ENCODE measurements at regions not wholly inside any gene's neighbourhood (a gene's known extent, or its start where the extent isn't known, plus 50 kb on each side); places are given as distances from the start of the nearest gene placed in this dataset.

GRCh38 chr3:95926904-95927501 is 887.4 kb upstream of the EPHA6 start:
- no peaks in the 10 kb centered on the region for H3K9me1 ChIP-seq (ENCODE audit: control insufficient read depth, insufficient read depth, low read length)
- H2AFZ ChIP-seq (ENCODE audit: low read depth, low read length) = no peak overlapping the region
- FAIRE-seq = no peak
- DNase-seq (ENCODE audit: extremely low read depth in 1 of 4, low spot score in 3 of 4) = no peak
- no peaks in the 10 kb centered on the region for H3K27me3 ChIP-seq (ENCODE audit: control insufficient read depth in 2 of 2, insufficient read depth in 2 of 2, low read length in 2 of 2)
- no peak for ATAC-seq
- POLR2A ChIA-PET = no interaction called here
- H3K36me3 ChIP-seq (ENCODE audit: control insufficient read depth, insufficient read depth, low read length) = no peaks in the 10 kb centered on the region
- H3K79me2 ChIP-seq (ENCODE audit: control insufficient read depth, insufficient read depth, low read length) = no peaks in the 10 kb centered on the region
- no peak for TF ChIP-seq DDX20 (tag; IDR thresholded peaks at IDR 0.05; ENCODE audit: low read depth)
- no peak for TF ChIP-seq GABPA (tag; conservative IDR thresholded peaks at IDR 0.05; ENCODE audit: low read depth)
- TF ChIP-seq HNRNPUL1 (IDR thresholded peaks at IDR 0.05; ENCODE audit: low read length) = no peak
- TF ChIP-seq GTF2B (IDR thresholded peaks at IDR 0.05; ENCODE audit: extremely low read depth, insufficient read length) = no peak
- TF ChIP-seq NR3C1 (CRISPR knock-in tag; IDR thresholded peaks at IDR 0.05) = no peak
- no peak for TF ChIP-seq ZNF785 (CRISPR knock-in tag; IDR thresholded peaks at IDR 0.05)
- TF ChIP-seq THRAP3 (IDR thresholded peaks at IDR 0.05; ENCODE audit: borderline replicate concordance) = no peak
- no peak for TF ChIP-seq ZNF644 (tag; IDR thresholded peaks at IDR 0.05; ENCODE audit: low read depth)
- no peak for TF ChIP-seq ILK (tag; IDR thresholded peaks at IDR 0.05; ENCODE audit: borderline replicate concordance, low read depth)
- no peak for TF ChIP-seq CC2D1A (IDR thresholded peaks at IDR 0.05)
- TF ChIP-seq KLF10 (CRISPR knock-in tag; IDR thresholded peaks at IDR 0.05) = no peak
- no peak for TF ChIP-seq COPS2 (conservative IDR thresholded peaks at IDR 0.05)
- TF ChIP-seq MAFF (IDR thresholded peaks at IDR 0.05; ENCODE audit: low read length) = no peak
- no peak overlapping the region for H3K4me3 ChIP-seq
- H3K9ac ChIP-seq (ENCODE audit: insufficient read depth in 1 of 2, low read depth in 2 of 2, low read length in 2 of 2) = no peak overlapping the region
- intact Hi-C loops (cut with micrococcal nuclease) (no loop called here), in situ Hi-C loops (cut with MboI) (no loop called here)
- H3K4me2 ChIP-seq (ENCODE audit: insufficient read depth, low read length) = no peak overlapping the region
- H3K9me3 ChIP-seq (replicated peaks; ENCODE audit: control insufficient read depth, insufficient read depth, low read depth, low read length) = no peaks in the 10 kb centered on the region
- 2% methylated on average over 7 of the region's 9 CpGs for WGBS (ENCODE audit: insufficient coverage, low coverage, missing lambda C conversion rate)
- no peaks in the 10 kb centered on the region for H3K4me1 ChIP-seq (replicated peaks in 1 of 2; ENCODE audit: control insufficient read depth in 2 of 2, insufficient read depth in 2 of 2, low read length in 2 of 2)
- no peaks in the 10 kb centered on the region for H4K20me1 ChIP-seq (replicated peaks; ENCODE audit: control insufficient read depth, insufficient read depth, low read length)
- no peak overlapping the region for H3K27ac ChIP-seq (ENCODE audit: extremely low read depth, low read depth, low read length)
- no TSS peak for BruUV-seq (replicated peaks)
- CTCF ChIA-PET (ENCODE audit: low intra/inter-chr PET ratio) = no interaction called here

Data from K562 (cell line).